GM23338 (cell line): ENCODE measurements at regions not wholly inside any gene's neighbourhood (a gene's known extent, or its start where the extent isn't known, plus 50 kb on each side); places are given as distances from the start of the nearest gene placed in this dataset.

Source experiments
- ATAC-seq: fragments of 200-7000 bp; cut with Tn5 transposase; 3 replicates; pipeline ENCODE4 v1.9.1; 2020
- DNase-seq: peaks from one replicate; pipeline ENCODE4 v3.0.0-alpha.2; 2015; ENCODE audit warnings: low spot score
- H2AFZ ChIP-seq: fragments of 200-600 bp; sonication (generic); 2 replicates; pipeline ENCODE4 v1.8.0; 2016; ENCODE audit warnings: antibody characterized with exemption, mild to moderate bottlenecking, moderate library complexity
- H3F3A ChIP-seq: fragments of 200-600 bp; sonication (generic); replicated peaks from 2 replicates; pipeline ENCODE4 v1.8.0; 2017; ENCODE audit warnings: antibody characterized with exemption, mixed run types, low read depth
- H3K27ac ChIP-seq: fragments of 200-600 bp; sonication (generic); 2 replicates; pipeline ENCODE4 v1.6.1; 2016; ENCODE audit warnings: low read depth
- H3K27me3 ChIP-seq: fragments of 200-600 bp; sonication (generic); 2 replicates; pipeline ENCODE4 v1.8.0; 2016; ENCODE audit warnings: mild to moderate bottlenecking, mixed run types, moderate library complexity; ENCODE audit not compliant: insufficient read depth
- H3K36me3 ChIP-seq: fragments of 200-600 bp; sonication (generic); 2 replicates; pipeline ENCODE4 v1.8.0; 2016; ENCODE audit warnings: mild to moderate bottlenecking; ENCODE audit not compliant: insufficient read depth
- H3K4me1 ChIP-seq: fragments of 200-600 bp; sonication (generic); 2 replicates; pipeline ENCODE4 v1.8.0; 2016; ENCODE audit warnings: mild to moderate bottlenecking, moderate library complexity; ENCODE audit not compliant: insufficient read depth
- H3K4me2 ChIP-seq: fragments of 200-600 bp; sonication (generic); 2 replicates; pipeline ENCODE4 v1.7.1; 2017; ENCODE audit warnings: mixed run types
- H3K4me3 ChIP-seq: fragments of 200-600 bp; sonication (generic); 2 replicates; pipeline ENCODE4 v1.6.1; 2016; ENCODE audit warnings: mixed run types
- H3K79me2 ChIP-seq: fragments of 200-600 bp; sonication (generic); replicated peaks from 2 replicates; pipeline ENCODE4 v1.8.0; 2017; ENCODE audit warnings: mild to moderate bottlenecking; ENCODE audit not compliant: insufficient read depth
- H3K9me2 ChIP-seq: fragments of 200-600 bp; sonication (generic); 2 replicates; pipeline ENCODE4 v1.8.0; 2017; ENCODE audit not compliant: insufficient read depth
- H4K20me1 ChIP-seq: fragments of 200-600 bp; sonication (generic); replicated peaks from 2 replicates; pipeline ENCODE4 v1.8.0; 2017; ENCODE audit warnings: mild to moderate bottlenecking; ENCODE audit not compliant: insufficient read depth
- H3K27ac Mint-ChIP-seq: 2 replicates; pipeline ENCODE4 v1.8.0; 2020; ENCODE audit warnings: inconsistent platforms, mild to moderate bottlenecking, moderate library complexity, mixed read lengths
- H3K27me3 Mint-ChIP-seq: 3 replicates; pipeline ENCODE4 v1.8.0; 2022; ENCODE audit warnings: low read depth, mild to moderate bottlenecking, moderate library complexity, mixed read lengths, inconsistent platforms; ENCODE audit not compliant: insufficient read depth, poor library complexity
- H3K36me3 Mint-ChIP-seq: 3 replicates; pipeline ENCODE4 v1.8.0; 2021; ENCODE audit warnings: low read depth, mild to moderate bottlenecking, inconsistent platforms, moderate library complexity, mixed read lengths
- H3K4me1 Mint-ChIP-seq: 3 replicates; pipeline ENCODE4 v1.8.0; 2020; ENCODE audit warnings: mild to moderate bottlenecking, inconsistent platforms, mixed read lengths
- H3K4me3 Mint-ChIP-seq: 3 replicates; pipeline ENCODE4 v1.8.0; 2021; ENCODE audit warnings: moderate library complexity, mild to moderate bottlenecking, inconsistent platforms, mixed read lengths
- H3K9me3 Mint-ChIP-seq: 3 replicates; pipeline ENCODE4 v1.8.0; 2020; ENCODE audit warnings: moderate library complexity, mild to moderate bottlenecking, inconsistent platforms, mixed read lengths
- CREB1 ChIP-seq: fragments of 250-450 bp; sonication (Bioruptor Pico); IDR thresholded peaks from 2 replicates; pipeline ENCODE4 v1.5.0; 2020; ENCODE audit warnings: low read depth, mild to moderate bottlenecking, moderate library complexity
- CTCF ChIP-seq, 2 experiments: fragments of 200-600 bp in 1 of 2; sonication (generic) in 1 of 2; conservative IDR thresholded peaks; 2 replicates each; pipeline versions ENCODE4 v1.5.1 to v1.6.1; 2016 to 2017; ENCODE audit warnings: antibody characterized with exemption in 2 of 2, low read depth in 2 of 2, mild to moderate bottlenecking in 2 of 2, moderate library complexity in 1 of 2
- EZH2 ChIP-seq: fragments of 200-600 bp; sonication (generic); IDR thresholded peaks from one replicate; pipeline ENCODE4 v1.8.0; 2017; ENCODE audit warnings: antibody characterized with exemption, mild to moderate bottlenecking, low read depth; ENCODE audit not compliant: unreplicated experiment
- EZH2phosphoT487 ChIP-seq: fragments of 200-600 bp; sonication (generic); IDR thresholded peaks from one replicate; pipeline ENCODE4 v1.8.1; 2018; ENCODE audit warnings: antibody characterized with exemption; ENCODE audit not compliant: unreplicated experiment
- JUNB ChIP-seq: IDR thresholded peaks from one replicate; pipeline ENCODE4 v1.6.1; 2016; ENCODE audit warnings: antibody characterized with exemption; ENCODE audit not compliant: unreplicated experiment
- NANOG ChIP-seq: IDR thresholded peaks from 2 replicates; pipeline ENCODE4 v1.6.1; 2016; ENCODE audit warnings: antibody characterized with exemption, borderline replicate concordance
- POLR2AphosphoS5 ChIP-seq: IDR thresholded peaks from 2 replicates; pipeline ENCODE4 v1.6.1; 2016; ENCODE audit warnings: antibody characterized with exemption, low read depth
- REST ChIP-seq: IDR thresholded peaks from one replicate; pipeline ENCODE4 v1.6.1; 2018; ENCODE audit warnings: antibody characterized with exemption; ENCODE audit not compliant: unreplicated experiment
- STAT1 ChIP-seq: IDR thresholded peaks from one replicate; pipeline ENCODE4 v1.6.1; 2016; ENCODE audit warnings: antibody characterized with exemption; ENCODE audit not compliant: unreplicated experiment
- ZNF114 ChIP-seq: fragments of 250-450 bp; sonication (Bioruptor Pico); IDR thresholded peaks from 2 replicates; pipeline ENCODE4 v1.5.0; 2020; ENCODE audit warnings: mild to moderate bottlenecking, moderate library complexity
- ZNF331 ChIP-seq: fragments of 250-450 bp; sonication (Bioruptor Pico); IDR thresholded peaks from 2 replicates; pipeline ENCODE4 v1.5.0; 2020; ENCODE audit warnings: low read depth, mild to moderate bottlenecking, moderate library complexity
- ZNF462 ChIP-seq: fragments of 250-450 bp; sonication (Bioruptor Pico); IDR thresholded peaks from 2 replicates; pipeline ENCODE4 v1.5.0; 2020; ENCODE audit warnings: mild to moderate bottlenecking, moderate library complexity
- TF ChIP-seq, protein P1 (sequence below): IDR thresholded peaks from 2 replicates; pipeline ENCODE4 v1.6.1; 2016; ENCODE audit warnings: antibody characterized with exemption

DNA sequence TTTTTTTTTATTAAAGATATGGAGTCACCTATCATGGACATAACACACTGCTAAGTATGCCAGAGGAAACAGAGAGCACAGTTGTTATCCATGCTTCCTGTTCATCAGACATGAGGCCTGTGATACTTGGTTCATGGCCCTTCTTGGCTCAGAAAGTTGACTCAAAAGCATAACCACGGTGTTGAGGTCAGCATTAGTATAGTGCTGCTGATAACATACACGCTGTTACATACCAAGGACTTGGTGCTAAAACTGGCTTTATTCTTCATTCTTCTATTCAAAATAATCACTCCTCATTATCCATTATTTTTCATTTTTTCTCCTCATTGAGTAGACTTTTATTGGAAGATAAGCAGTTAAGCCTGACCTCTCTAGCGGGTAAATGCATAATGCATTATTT lies 464.1 kb downstream of the ADGRL2 start (continued):
- TF ChIP-seq JUNB (no peak), POLR2AphosphoS5 (no peak)

- H3K36me3 ChIP-seq: no peaks in the 10 kb centered on the region
- no peaks in the 10 kb centered on the region for H3F3A ChIP-seq
- Mint-ChIP-seq H3K27me3 (no peaks in the 10 kb centered on the region), H3K9me3 (no peaks in the 10 kb centered on the region), H3K4me1 (peaks cover 2% of the 10 kb centered on the region; the same call in 1 of the 3 replicates), H3K27ac (no peak overlapping the region), H3K36me3 (no peaks in the 10 kb centered on the region), H3K4me3 (no peak overlapping the region)
- TF ChIP-seq, protein P1, sequence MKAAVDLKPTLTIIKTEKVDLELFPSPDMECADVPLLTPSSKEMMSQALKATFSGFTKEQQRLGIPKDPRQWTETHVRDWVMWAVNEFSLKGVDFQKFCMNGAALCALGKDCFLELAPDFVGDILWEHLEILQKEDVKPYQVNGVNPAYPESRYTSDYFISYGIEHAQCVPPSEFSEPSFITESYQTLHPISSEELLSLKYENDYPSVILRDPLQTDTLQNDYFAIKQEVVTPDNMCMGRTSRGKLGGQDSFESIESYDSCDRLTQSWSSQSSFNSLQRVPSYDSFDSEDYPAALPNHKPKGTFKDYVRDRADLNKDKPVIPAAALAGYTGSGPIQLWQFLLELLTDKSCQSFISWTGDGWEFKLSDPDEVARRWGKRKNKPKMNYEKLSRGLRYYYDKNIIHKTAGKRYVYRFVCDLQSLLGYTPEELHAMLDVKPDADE: no peak
- no peak for TF ChIP-seq STAT1
- TF ChIP-seq REST: no peak
- TF ChIP-seq NANOG: no peak
- TF ChIP-seq CREB1 (CRISPR knock-in tag): no peak
- TF ChIP-seq CTCF (conservative IDR thresholded peaks at IDR 0.05; ENCODE audit: low read depth in 2 of 2): no peak
- TF ChIP-seq ZNF114 (CRISPR knock-in tag): no peak
- no peak for TF ChIP-seq JUNB
- no peak for TF ChIP-seq EZH2
- TF ChIP-seq EZH2phosphoT487: no peak
- no peak for TF ChIP-seq POLR2AphosphoS5
- no peak for TF ChIP-seq ZNF331 (CRISPR knock-in tag)
- no peak for TF ChIP-seq ZNF462 (CRISPR knock-in tag)
- H3K4me2 ChIP-seq: no peak overlapping the region
- H3K79me2 ChIP-seq: no peaks in the 10 kb centered on the region
- no peak for DNase-seq
- H3K4me3 ChIP-seq: no peak overlapping the region
- no peak overlapping the region for H2AFZ ChIP-seq
- H3K4me1 ChIP-seq: no peaks in the 10 kb centered on the region
- ATAC-seq: no peak
- H4K20me1 ChIP-seq: no peaks in the 10 kb centered on the region
- no peak overlapping the region for H3K27ac ChIP-seq
- no peaks in the 10 kb centered on the region for H3K27me3 ChIP-seq
- H3K9me2 ChIP-seq: no peaks in the 10 kb centered on the region
Observed at GRCh38 chr1:82263396-82263795, 462.7 kb downstream of the ADGRL2 start.
